ENCODE measurements at regions not wholly inside any gene's neighbourhood (a gene's known extent, or its start where the extent isn't known, plus 50 kb on each side); places are given as distances from the start of the nearest gene placed in this dataset.
"Not testable (repeated sequence)": the region's sequence is repeated elsewhere in the genome, so short reads cannot be mapped to it uniquely, and the experiment has no call there.

- WGBS = 91% methylated on average over 1 of the region's 1 CpG
- H3K27ac ChIP-seq (ENCODE audit: low read depth, low read length) = no peak overlapping the region
- no peak overlapping the region for H3K4me3 ChIP-seq (ENCODE audit: low read length)
- H3K36me3 ChIP-seq (ENCODE audit: insufficient read depth, low read length) = no peaks in the 10 kb centered on the region
- H3K9ac ChIP-seq (ENCODE audit: low read depth, low read length) = no peak overlapping the region
- no peaks in the 10 kb centered on the region for H3K27me3 ChIP-seq (ENCODE audit: insufficient read depth, low read length)
- no peaks in the 10 kb centered on the region for H3K9me3 ChIP-seq (ENCODE audit: insufficient read depth, low read depth, low read length)
- no peaks in the 10 kb centered on the region for H3K4me1 ChIP-seq (ENCODE audit: insufficient read depth, low read length)
These were observed 499.1 kb downstream of the NFIB start for GRCh38 chr9:13814647-13815400.

GRCh38 chr9:13811876-13812275 lies 502.1 kb downstream of the NFIB start:
- H3K4me1 ChIP-seq (ENCODE audit: insufficient read depth, low read length) = no peaks in the 10 kb centered on the region

GRCh38 chr9:13810510-13810909 lies 503.4 kb downstream of the NFIB start:
- no peaks in the 10 kb centered on the region for H3K36me3 ChIP-seq (ENCODE audit: insufficient read depth, low read length)
- no peaks in the 10 kb centered on the region for H3K27me3 ChIP-seq (ENCODE audit: insufficient read depth, low read length)
- H3K9me3 ChIP-seq (ENCODE audit: insufficient read depth, low read depth, low read length) = no peaks in the 10 kb centered on the region
- no peaks in the 10 kb centered on the region for H3K4me1 ChIP-seq (ENCODE audit: insufficient read depth, low read length)
- no peak overlapping the region for H3K9ac ChIP-seq (ENCODE audit: low read depth, low read length)
- no peak overlapping the region for H3K4me3 ChIP-seq (ENCODE audit: low read length)
- WGBS = 97% methylated on average over 6 of the region's 6 CpGs
- no peak overlapping the region for H3K27ac ChIP-seq (ENCODE audit: low read depth, low read length)

More at GRCh38 chr9:13811876-13812275, 502.1 kb downstream of the NFIB start:
- Histone ChIP-seq H3K4me3 (ENCODE audit: low read length) (no peak overlapping the region), H3K27ac (ENCODE audit: low read depth, low read length) (no peak overlapping the region), H3K36me3 (ENCODE audit: insufficient read depth, low read length) (no peaks in the 10 kb centered on the region), H3K9me3 (ENCODE audit: insufficient read depth, low read depth, low read length) (no peaks in the 10 kb centered on the region), H3K27me3 (ENCODE audit: insufficient read depth, low read length) (no peaks in the 10 kb centered on the region), H3K9ac (ENCODE audit: low read depth, low read length) (no peak overlapping the region)

GRCh38 chr9:13809401-13809800 lies 504.5 kb downstream of the NFIB start:
- no peak overlapping the region for H3K9ac ChIP-seq (ENCODE audit: low read depth, low read length)
- no peaks in the 10 kb centered on the region for H3K4me1 ChIP-seq (ENCODE audit: insufficient read depth, low read length)
- H3K9me3 ChIP-seq (ENCODE audit: insufficient read depth, low read depth, low read length) = no peaks in the 10 kb centered on the region
- H3K36me3 ChIP-seq (ENCODE audit: insufficient read depth, low read length) = no peaks in the 10 kb centered on the region
- 92% methylated on average over 1 of the region's 1 CpG for WGBS
- H3K27ac ChIP-seq (ENCODE audit: low read depth, low read length) = no peak overlapping the region
- no peaks in the 10 kb centered on the region for H3K27me3 ChIP-seq (ENCODE audit: insufficient read depth, low read length)
- no peak overlapping the region for H3K4me3 ChIP-seq (ENCODE audit: low read length)

- Histone ChIP-seq H3K4me1 (ENCODE audit: insufficient read depth, low read length) (no peaks in the 10 kb centered on the region), H3K9ac (ENCODE audit: low read depth, low read length) (no peak overlapping the region), H3K36me3 (ENCODE audit: insufficient read depth, low read length) (no peaks in the 10 kb centered on the region), H3K4me3 (ENCODE audit: low read length) (no peak overlapping the region), H3K27me3 (ENCODE audit: insufficient read depth, low read length) (no peaks in the 10 kb centered on the region), H3K9me3 (ENCODE audit: insufficient read depth, low read depth, low read length) (no peaks in the 10 kb centered on the region), H3K27ac (ENCODE audit: low read depth, low read length) (no peak overlapping the region)
- 96% methylated on average over 4 of the region's 4 CpGs for WGBS
These were observed 506.8 kb downstream of the NFIB start for GRCh38 chr9:13807118-13807517.

- Histone ChIP-seq H3K9ac (ENCODE audit: low read depth, low read length) (no peak overlapping the region), H3K9me3 (ENCODE audit: insufficient read depth, low read depth, low read length) (no peaks in the 10 kb centered on the region), H3K4me3 (ENCODE audit: low read length) (no peak overlapping the region), H3K36me3 (ENCODE audit: insufficient read depth, low read length) (no peaks in the 10 kb centered on the region), H3K27me3 (ENCODE audit: insufficient read depth, low read length) (no peaks in the 10 kb centered on the region), H3K4me1 (ENCODE audit: insufficient read depth, low read length) (no peaks in the 10 kb centered on the region), H3K27ac (ENCODE audit: low read depth, low read length) (no peak overlapping the region)
- 96% methylated on average over 2 of the region's 2 CpGs for WGBS
These were observed 507.2 kb downstream of the NFIB start for GRCh38 chr9:13806714-13807113.

GRCh38 chr9:13805546-13805945 lies 508.4 kb downstream of the NFIB start:
- Histone ChIP-seq H3K9ac (ENCODE audit: low read depth, low read length) (no peak overlapping the region), H3K9me3 (ENCODE audit: insufficient read depth, low read depth, low read length) (no peaks in the 10 kb centered on the region), H3K36me3 (ENCODE audit: insufficient read depth, low read length) (no peaks in the 10 kb centered on the region), H3K27me3 (ENCODE audit: insufficient read depth, low read length) (no peaks in the 10 kb centered on the region), H3K4me3 (ENCODE audit: low read length) (no peak overlapping the region), H3K4me1 (ENCODE audit: insufficient read depth, low read length) (no peaks in the 10 kb centered on the region), H3K27ac (ENCODE audit: low read depth, low read length) (no peak overlapping the region)
- WGBS = 92% methylated on average over 5 of the region's 5 CpGs

- Histone ChIP-seq H3K9me3 (ENCODE audit: insufficient read depth, low read depth, low read length) (no peaks in the 10 kb centered on the region), H3K9ac (ENCODE audit: low read depth, low read length) (no peak overlapping the region), H3K27me3 (ENCODE audit: insufficient read depth, low read length) (no peaks in the 10 kb centered on the region), H3K4me3 (ENCODE audit: low read length) (no peak overlapping the region), H3K27ac (ENCODE audit: low read depth, low read length) (no peak overlapping the region), H3K36me3 (ENCODE audit: insufficient read depth, low read length) (no peaks in the 10 kb centered on the region), H3K4me1 (ENCODE audit: insufficient read depth, low read length) (no peaks in the 10 kb centered on the region)
- WGBS = 98% methylated on average over 4 of the region's 4 CpGs
These were observed 509.4 kb downstream of the NFIB start for GRCh38 chr9:13804532-13804931.

- Histone ChIP-seq H3K27ac (ENCODE audit: low read depth, low read length) (no peak overlapping the region), H3K4me3 (ENCODE audit: low read length) (no peak overlapping the region), H3K27me3 (ENCODE audit: insufficient read depth, low read length) (no peaks in the 10 kb centered on the region), H3K36me3 (ENCODE audit: insufficient read depth, low read length) (no peaks in the 10 kb centered on the region), H3K4me1 (ENCODE audit: insufficient read depth, low read length) (no peaks in the 10 kb centered on the region), H3K9ac (ENCODE audit: low read depth, low read length) (no peak overlapping the region), H3K9me3 (ENCODE audit: insufficient read depth, low read depth, low read length) (no peaks in the 10 kb centered on the region)
- WGBS = 86% methylated on average over 3 of the region's 3 CpGs
These were observed 513.2 kb downstream of the NFIB start for GRCh38 chr9:13800776-13801175.

GRCh38 chr9:13797701-13798100 lies 516.2 kb downstream of the NFIB start:
- not testable (repeated sequence) for H3K27ac ChIP-seq (ENCODE audit: low read depth, low read length); H3K9ac ChIP-seq (ENCODE audit: low read depth, low read length); H3K36me3 ChIP-seq (ENCODE audit: insufficient read depth, low read length); H3K27me3 ChIP-seq (ENCODE audit: insufficient read depth, low read length); H3K9me3 ChIP-seq (ENCODE audit: insufficient read depth, low read depth, low read length); H3K4me1 ChIP-seq (ENCODE audit: insufficient read depth, low read length); H3K4me3 ChIP-seq (ENCODE audit: low read length)
- 95% methylated on average over 1 of the region's 2 CpGs for WGBS

GRCh38 chr9:13791816-13792215 lies 512.3 kb upstream of the MPDZ start:
- Histone ChIP-seq H3K4me3 (ENCODE audit: low read length) (no peak overlapping the region), H3K4me1 (ENCODE audit: insufficient read depth, low read length) (0 out of 2 replicates have a peak, but pooled peaks cover 2% of the 10 kb centered on the region), H3K9me3 (ENCODE audit: insufficient read depth, low read depth, low read length) (no peaks in the 10 kb centered on the region), H3K27ac (ENCODE audit: low read depth, low read length) (no peak overlapping the region), H3K27me3 (ENCODE audit: insufficient read depth, low read length) (no peaks in the 10 kb centered on the region), H3K36me3 (ENCODE audit: insufficient read depth, low read length) (no peaks in the 10 kb centered on the region), H3K9ac (ENCODE audit: low read depth, low read length) (no peak overlapping the region)
- WGBS = 81% methylated on average over 4 of the region's 4 CpGs

GRCh38 chr9:13790055-13790454 lies 510.6 kb upstream of the MPDZ start:
- no peak overlapping the region for H3K4me3 ChIP-seq (ENCODE audit: low read length)
- H3K9ac ChIP-seq (ENCODE audit: low read depth, low read length) = no peak overlapping the region
- no peaks in the 10 kb centered on the region for H3K9me3 ChIP-seq (ENCODE audit: insufficient read depth, low read depth, low read length)
- H3K4me1 ChIP-seq (ENCODE audit: insufficient read depth, low read length) = 0 out of 2 replicates have a peak, but pooled peaks cover 2% of the 10 kb centered on the region
- 94% methylated on average over 2 of the region's 2 CpGs for WGBS
- H3K36me3 ChIP-seq (ENCODE audit: insufficient read depth, low read length) = no peaks in the 10 kb centered on the region
- no peak overlapping the region for H3K27ac ChIP-seq (ENCODE audit: low read depth, low read length)
- H3K27me3 ChIP-seq (ENCODE audit: insufficient read depth, low read length) = no peaks in the 10 kb centered on the region
